GM21717 (cell line): ENCODE measurements at regions not wholly inside any gene's neighbourhood (a gene's known extent, or its start where the extent isn't known, plus 50 kb on each side); places are given as distances from the start of the nearest gene placed in this dataset.
"Not testable (repeated sequence)": the region's sequence is repeated elsewhere in the genome, so short reads cannot be mapped to it uniquely, and the experiment has no call there.

Source experiments
- ATAC-seq: cut with Tn5 transposase; IDR thresholded peaks from one replicate; pipeline ENCODE4 v1.9.1; 2021; ENCODE audit warnings: mild to moderate bottlenecking, moderate library complexity; ENCODE audit not compliant: unreplicated experiment

DNA sequence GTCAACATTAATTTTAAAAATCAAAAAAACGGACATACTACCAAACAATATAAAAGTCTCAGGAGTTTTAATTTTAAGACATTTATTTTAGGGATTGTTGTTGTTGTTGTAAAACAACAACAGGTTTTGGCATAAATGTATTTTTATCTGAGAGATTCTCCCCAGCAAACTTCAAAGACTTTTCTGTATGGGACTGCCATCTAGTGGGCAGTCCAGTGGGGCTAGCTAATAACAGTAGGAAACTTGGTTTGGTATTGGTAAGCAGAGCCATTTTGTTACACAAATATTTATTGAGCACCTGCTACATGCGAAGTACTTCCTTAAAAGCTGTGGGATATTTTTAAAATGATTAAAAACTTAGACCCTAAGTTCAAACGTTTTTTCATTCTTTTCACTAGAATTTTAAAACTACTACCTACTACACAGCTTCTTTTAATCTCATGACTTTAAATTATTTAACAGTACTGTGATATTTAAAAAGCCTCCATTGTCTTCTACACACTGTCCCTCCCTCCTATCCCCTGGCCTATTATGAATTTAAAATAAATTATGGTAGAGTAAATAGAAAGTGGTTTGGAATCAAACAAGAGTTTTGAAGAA lies 1028.4 kb upstream of the INTU start:
- no peak for ATAC-seq

DNA sequence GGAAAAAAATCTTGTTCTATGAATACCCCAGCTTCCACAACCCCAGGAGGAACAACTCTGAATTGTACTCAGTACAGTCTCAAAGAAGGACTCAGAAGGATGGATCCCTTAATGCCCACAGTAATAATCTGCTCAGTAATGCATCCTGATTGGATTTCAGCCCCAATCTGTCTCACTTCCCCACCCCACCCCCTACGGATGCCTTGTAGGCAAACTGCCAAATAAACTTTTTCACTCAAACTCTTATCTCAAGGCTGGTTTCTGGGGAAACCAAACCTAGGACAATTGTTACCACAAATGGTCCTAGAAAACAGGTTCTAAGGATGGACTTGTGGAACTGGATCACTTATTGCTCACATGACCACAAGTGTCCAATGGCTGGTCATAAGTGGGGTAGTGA lies 1021.8 kb upstream of the INTU start:
- no peak for ATAC-seq

DNA sequence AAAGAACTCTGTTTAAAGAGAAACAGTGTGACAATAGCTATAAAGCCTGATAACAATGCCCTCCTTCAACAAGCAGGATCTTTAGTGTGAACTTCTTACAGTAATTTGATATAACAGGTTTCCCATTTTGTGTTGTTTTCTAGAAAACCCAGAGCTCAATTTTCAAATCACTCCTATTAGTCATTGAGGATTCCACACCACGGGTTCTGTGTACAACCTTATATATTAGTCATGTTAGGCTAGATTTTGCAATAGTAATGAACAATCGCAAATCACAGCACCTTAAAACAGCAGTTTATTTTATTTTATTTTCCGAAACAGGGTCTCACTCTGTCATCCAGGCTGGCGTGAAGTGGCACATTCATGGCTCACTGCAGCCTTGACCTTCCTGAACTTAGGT lies 1020.9 kb upstream of the INTU start:
- ATAC-seq, result no peak

- ATAC-seq, result no peak
Observed at GRCh38 chr4:126614356-126614855, 1018.4 kb upstream of the INTU start.

- ATAC-seq, result no peak
Observed at GRCh38 chr4:126616795-126617194, 1016.0 kb upstream of the INTU start.

DNA sequence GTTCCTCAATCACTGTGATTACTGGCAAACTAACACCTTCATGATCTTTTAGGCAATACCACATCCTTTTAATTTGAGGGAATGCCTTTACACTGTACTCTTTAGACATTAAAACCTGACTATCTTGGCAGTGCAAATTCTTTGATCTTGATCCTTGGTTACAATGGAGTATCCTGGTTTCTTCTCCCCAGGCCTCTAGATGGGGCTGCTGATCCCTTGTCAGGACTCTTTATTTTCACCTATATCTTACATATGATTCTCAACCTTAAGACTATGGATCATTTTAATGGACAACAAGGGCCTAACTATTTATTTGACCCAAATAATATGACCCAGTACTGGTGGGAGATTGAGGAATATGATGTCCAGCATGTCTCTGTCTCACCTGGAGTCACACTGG lies 1005.5 kb upstream of the INTU start:
- ATAC-seq, result no peak

DNA sequence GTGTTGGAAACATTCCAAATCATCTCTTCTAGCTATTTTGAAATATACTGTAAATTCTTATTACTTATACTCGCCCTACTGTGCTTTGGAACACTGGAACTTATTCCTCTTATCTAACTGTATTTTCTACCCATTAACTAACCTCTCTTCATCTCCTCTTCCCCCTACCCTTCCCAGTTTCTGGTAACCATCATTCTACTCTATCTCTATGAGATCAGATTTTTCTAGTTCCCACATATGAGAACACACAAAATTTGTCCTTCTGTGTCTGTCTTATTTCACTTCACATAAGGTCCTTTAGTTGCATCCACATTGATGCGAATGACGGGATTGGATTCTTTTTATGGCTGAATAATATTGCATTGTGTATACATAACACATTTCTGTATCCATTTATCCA lies 1003.8 kb upstream of the INTU start:
- ATAC-seq, result no peak

DNA sequence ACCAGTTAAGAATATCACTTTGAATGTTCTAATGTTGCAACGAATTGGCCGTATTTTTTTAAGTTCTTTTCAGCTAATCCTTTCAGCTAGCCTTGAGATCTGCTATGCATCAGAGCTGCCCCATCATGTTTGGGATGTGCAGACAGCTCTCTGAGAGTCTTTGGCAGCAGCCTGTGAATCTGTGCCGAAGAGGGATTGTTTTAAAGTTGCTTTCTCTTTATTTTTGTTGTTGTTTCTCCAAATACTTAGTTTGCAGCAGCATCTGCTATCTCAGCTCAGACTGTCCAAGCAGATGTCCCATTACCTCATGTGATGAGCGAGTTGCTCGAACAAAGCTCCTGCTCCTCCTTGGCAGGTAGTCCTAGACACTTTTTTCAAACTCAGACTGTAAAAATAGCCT lies 1002.5 kb upstream of the INTU start:
- no peak for ATAC-seq

DNA sequence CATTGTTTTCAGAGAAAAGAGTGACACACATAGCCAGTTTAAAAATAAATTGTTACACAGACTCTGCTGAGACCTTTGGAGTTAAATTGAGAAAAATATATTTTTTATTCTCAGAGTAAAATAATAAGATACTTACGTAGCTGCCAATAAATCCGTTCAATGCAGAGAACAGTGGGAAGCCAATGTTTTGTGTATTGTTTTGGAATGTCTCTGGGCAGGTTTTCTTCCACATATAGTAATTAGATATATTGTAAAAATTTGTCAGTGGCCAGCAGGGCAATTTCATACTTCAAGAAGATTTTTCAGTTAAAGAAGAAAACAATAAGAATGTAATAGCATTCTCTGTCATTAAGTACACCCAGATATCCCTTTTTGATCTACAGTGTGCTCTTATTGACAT lies 999.5 kb upstream of the INTU start:
- no peak for ATAC-seq

GRCh38 chr4:126637706-126638105 lies 995.1 kb upstream of the INTU start:
- no peak for ATAC-seq

GRCh38 chr4:126647320-126647719 lies 985.4 kb upstream of the INTU start:
- ATAC-seq, result no peak

- ATAC-seq, result no peak
Observed at GRCh38 chr4:126647756-126648397, 984.9 kb upstream of the INTU start.

GRCh38 chr4:126658411-126658810 lies 974.3 kb upstream of the INTU start:
- ATAC-seq, result no peak

GRCh38 chr4:126661194-126661593 lies 971.6 kb upstream of the INTU start:
- no peak for ATAC-seq

DNA sequence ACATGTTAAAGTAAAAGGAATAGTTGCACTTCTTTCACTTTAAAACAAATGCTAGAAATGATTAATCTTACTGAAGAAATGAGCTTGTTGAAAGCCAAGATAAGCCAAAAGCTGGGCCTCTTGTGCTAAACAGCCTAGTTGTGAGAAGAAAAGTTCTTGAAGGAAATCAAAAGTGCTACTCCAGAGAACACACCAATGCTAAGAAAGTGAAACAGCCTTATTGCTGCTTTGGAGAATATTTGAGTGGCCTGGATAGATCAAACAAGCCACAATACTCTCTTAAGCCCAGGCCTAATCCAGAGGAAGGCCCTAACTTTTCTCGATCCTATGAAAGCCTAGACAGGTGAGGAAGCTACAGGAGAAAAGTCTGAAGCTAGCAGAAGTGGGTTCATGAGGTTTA lies 967.9 kb upstream of the INTU start:
- no peak for ATAC-seq

DNA sequence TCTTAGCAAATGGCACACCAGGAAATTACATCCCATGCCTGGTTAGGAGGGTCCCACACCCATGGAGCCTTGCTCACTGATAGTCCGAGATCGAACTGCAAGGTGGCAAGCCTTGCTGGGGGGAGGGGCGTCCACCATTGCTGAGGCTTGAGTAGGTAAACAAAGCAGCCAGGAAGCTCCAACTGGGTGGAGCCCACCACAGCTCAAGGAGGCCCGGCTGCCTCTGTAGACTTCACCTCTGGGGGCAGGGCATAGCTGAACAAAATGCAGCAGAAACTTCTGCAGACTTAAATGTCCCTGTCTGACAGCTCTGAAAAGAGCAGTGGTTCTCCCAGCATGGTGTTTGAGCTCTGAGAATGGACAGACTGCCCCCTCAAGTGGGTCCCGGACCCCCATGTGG lies 962.7 kb upstream of the INTU start:
- ATAC-seq, result not testable (repeated sequence)

DNA sequence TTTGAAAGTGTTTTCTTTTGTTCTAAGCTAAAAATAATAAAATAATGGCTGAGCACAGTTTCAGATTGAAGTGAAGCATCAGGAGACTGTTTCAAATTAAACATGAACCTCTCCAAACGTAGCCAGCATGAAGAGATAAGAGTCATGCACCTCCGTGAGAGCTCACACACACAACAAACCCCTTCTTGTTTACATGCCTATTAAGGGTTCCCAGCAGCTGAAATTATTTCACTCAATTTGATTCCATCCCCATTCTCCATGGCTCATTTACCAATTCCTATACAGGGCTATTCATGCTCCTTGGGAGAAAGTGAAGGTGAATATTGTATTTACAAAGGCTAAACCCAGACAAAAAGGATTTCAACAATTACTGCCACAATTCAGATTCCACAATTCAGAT lies 954.1 kb upstream of the INTU start:
- no peak for ATAC-seq

DNA sequence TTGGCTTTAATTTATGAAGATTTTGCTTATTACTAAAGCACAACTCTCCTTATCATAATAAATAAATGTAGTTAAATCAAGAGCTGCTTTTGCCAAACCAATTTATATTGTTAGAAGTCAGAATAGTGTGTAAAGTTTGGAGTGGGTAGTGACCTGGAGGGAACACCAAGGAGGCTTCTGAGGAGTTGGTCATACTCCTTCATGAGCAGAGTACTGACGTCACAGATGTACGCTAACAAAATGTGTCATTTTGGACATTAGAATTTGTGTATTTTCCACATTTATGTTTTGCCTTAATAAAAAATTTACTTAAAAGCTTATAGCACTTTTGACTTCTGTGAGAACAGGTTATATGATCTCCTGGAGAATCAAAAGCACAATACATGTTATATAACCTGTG lies 953.5 kb upstream of the INTU start:
- ATAC-seq, result no peak

DNA sequence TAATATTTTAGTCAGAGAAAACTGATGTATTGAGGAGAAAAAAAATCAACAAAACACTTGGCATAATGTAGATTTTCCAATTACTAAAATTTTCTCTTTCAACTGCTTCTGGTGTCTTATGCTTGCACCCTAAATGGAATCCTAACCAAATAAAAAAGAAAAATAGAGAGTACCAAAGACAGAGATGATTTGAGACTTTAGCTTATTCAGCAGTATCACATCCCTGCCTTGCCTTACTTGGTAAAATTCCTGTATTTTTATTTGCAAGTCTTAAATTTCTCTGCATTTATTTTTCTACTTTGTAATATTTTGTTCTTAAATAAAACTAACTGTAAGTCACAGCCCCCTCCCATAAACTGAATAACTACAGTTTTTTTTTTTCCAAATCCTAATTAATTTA lies 950.5 kb upstream of the INTU start:
- ATAC-seq, result no peak

GRCh38 chr4:126686491-126686890 lies 946.3 kb upstream of the INTU start:
- no peak for ATAC-seq

DNA sequence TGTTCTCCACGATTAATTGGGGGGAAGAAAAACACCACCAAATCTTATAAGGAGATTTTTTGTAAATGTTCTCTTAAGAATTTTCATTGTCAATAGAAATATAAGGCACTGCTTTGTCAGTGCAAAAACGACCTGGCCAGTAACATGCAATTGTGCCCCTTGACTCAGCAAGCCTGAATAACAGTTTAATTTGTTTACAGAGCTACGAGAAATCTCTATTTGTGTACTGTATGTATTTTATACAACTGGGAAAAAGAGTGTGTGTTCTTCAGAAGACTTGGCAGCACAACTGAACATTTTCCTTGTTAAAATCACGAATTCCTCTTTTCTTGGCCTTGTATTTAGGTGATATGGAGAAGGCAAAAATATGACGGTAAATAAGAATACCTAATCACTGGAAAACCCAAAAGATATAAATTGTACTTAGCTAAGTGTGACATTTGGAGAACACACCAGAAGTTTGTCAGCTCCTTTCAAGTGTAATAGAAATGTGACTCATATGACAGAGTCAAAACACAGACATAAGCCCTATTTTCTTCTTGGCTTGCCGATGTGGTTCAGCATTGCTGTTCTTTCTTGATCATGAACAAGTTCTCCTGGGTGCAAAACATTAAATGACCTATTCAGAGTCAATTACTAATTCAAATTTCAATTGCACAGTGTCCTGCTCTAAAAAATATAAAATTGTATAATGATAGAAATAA lies 945.0 kb upstream of the INTU start:
- ATAC-seq, result no peak

GRCh38 chr4:126691797-126692196 lies 941.0 kb upstream of the INTU start:
- no peak for ATAC-seq
